ENCODE measurements at regions not wholly inside any gene's neighbourhood (a gene's known extent, or its start where the extent isn't known, plus 50 kb on each side); places are given as distances from the start of the nearest gene placed in this dataset.

- ATAC-seq (ENCODE audit: insufficient read depth, low FRiP score), result no peak
These were observed 97.2 kb upstream of the EOLA2 start for GRCh38 chrX:150035531-150035930.

GRCh38 chrX:150036181-150036580 is 97.9 kb upstream of the EOLA2 start:
- Histone ChIP-seq H3K4me3 (no peak overlapping the region), H3K4me1 (ENCODE audit: control insufficient read depth in 5 of 5, insufficient read depth in 5 of 5, low read length in 5 of 5) (peaks cover 0 to 2% (median 0%) of the 10 kb centered on the region in 5 donors), H3K27me3 (ENCODE audit: control insufficient read depth in 3 of 3, insufficient read depth in 3 of 3, low read length in 2 of 3) (no peaks in the 10 kb centered on the region), H3K27ac (ENCODE audit: low read depth in 1 of 2, low read length in 1 of 2) (no peak overlapping the region), H3K9ac (ENCODE audit: insufficient read depth in 1 of 2, low read length in 2 of 2) (no peak overlapping the region), H3K36me3 (ENCODE audit: control insufficient read depth in 4 of 4, insufficient read depth in 4 of 4, low read length in 4 of 4) (no peaks in the 10 kb centered on the region), H3K9me3 (ENCODE audit: control insufficient read depth in 4 of 4, insufficient read depth in 3 of 4, low read length in 3 of 4) (no peaks in the 10 kb centered on the region)
- no peak for ATAC-seq (ENCODE audit: insufficient read depth, low FRiP score)
- no peak for DNase-seq
- TF ChIP-seq CTCF (IDR thresholded peaks at IDR 0.05; ENCODE audit: control extremely low read depth, extremely low read depth), result no peak
- 19 to 62% methylated on average over 2 of the region's 2 CpGs for WGBS, 2 donors

More at GRCh38 chrX:150035531-150035930, 97.2 kb upstream of the EOLA2 start:
- no peak for TF ChIP-seq CTCF (IDR thresholded peaks at IDR 0.05; ENCODE audit: control extremely low read depth, extremely low read depth)
- WGBS, 2 donors, result 57 to 91% methylated on average over 2 of the region's 2 CpGs
- H3K4me3 ChIP-seq, result no peak overlapping the region
- peaks cover 0 to 2% (median 0%) of the 10 kb centered on the region in 5 donors for H3K4me1 ChIP-seq (ENCODE audit: control insufficient read depth in 5 of 5, insufficient read depth in 5 of 5, low read length in 5 of 5)
- no peaks in the 10 kb centered on the region for H3K27me3 ChIP-seq (ENCODE audit: control insufficient read depth in 3 of 3, insufficient read depth in 3 of 3, low read length in 2 of 3)
- DNase-seq, result no peak
- H3K9ac ChIP-seq (ENCODE audit: insufficient read depth in 1 of 2, low read length in 2 of 2), result no peak overlapping the region
- no peaks in the 10 kb centered on the region for H3K36me3 ChIP-seq (ENCODE audit: control insufficient read depth in 4 of 4, insufficient read depth in 4 of 4, low read length in 4 of 4)
- H3K27ac ChIP-seq (ENCODE audit: low read depth in 1 of 2, low read length in 1 of 2), result no peak overlapping the region
- H3K9me3 ChIP-seq (ENCODE audit: control insufficient read depth in 4 of 4, insufficient read depth in 3 of 4, low read length in 3 of 4), result peaks cover 0 to 2% (median 0%) of the 10 kb centered on the region in 4 donors

- no peak for TF ChIP-seq CTCF (IDR thresholded peaks at IDR 0.05; ENCODE audit: control extremely low read depth, extremely low read depth)
- Histone ChIP-seq H3K9ac (ENCODE audit: insufficient read depth in 1 of 2, low read length in 2 of 2) (no peak overlapping the region), H3K27me3 (ENCODE audit: control insufficient read depth in 3 of 3, insufficient read depth in 3 of 3, low read length in 2 of 3) (no peaks in the 10 kb centered on the region), H3K36me3 (ENCODE audit: control insufficient read depth in 4 of 4, insufficient read depth in 4 of 4, low read length in 4 of 4) (no peaks in the 10 kb centered on the region), H3K27ac (ENCODE audit: low read depth in 1 of 2, low read length in 1 of 2) (no peak overlapping the region), H3K9me3 (ENCODE audit: control insufficient read depth in 4 of 4, insufficient read depth in 3 of 4, low read length in 3 of 4) (peaks cover 0 to 2% (median 0%) of the 10 kb centered on the region in 4 donors), H3K4me1 (ENCODE audit: control insufficient read depth in 5 of 5, insufficient read depth in 5 of 5, low read length in 5 of 5) (peaks cover 0 to 2% (median 0%) of the 10 kb centered on the region in 5 donors), H3K4me3 (no peak overlapping the region)
- ATAC-seq (ENCODE audit: insufficient read depth, low FRiP score) (no peak), DNase-seq (no peak)
- WGBS, 2 donors, result 72 to 89% methylated on average over 3 of the region's 3 CpGs
These were observed 98.3 kb upstream of the EOLA2 start for GRCh38 chrX:150036641-150037040.

- peaks cover 0 to 2% (median 0%) of the 10 kb centered on the region in 4 donors for H3K9me3 ChIP-seq (ENCODE audit: control insufficient read depth in 4 of 4, insufficient read depth in 3 of 4, low read length in 3 of 4)
- H3K27me3 ChIP-seq (ENCODE audit: control insufficient read depth in 3 of 3, insufficient read depth in 3 of 3, low read length in 2 of 3), result no peaks in the 10 kb centered on the region
- WGBS, 2 donors, result 38 to 60% methylated on average over 2 of the region's 2 CpGs
- no peak overlapping the region for H3K4me3 ChIP-seq
- H3K27ac ChIP-seq (ENCODE audit: low read depth in 1 of 2, low read length in 1 of 2), result no peak overlapping the region
- H3K9ac ChIP-seq (ENCODE audit: insufficient read depth in 1 of 2, low read length in 2 of 2), result no peak overlapping the region
- DNase-seq, result no peak
- no peaks in the 10 kb centered on the region for H3K36me3 ChIP-seq (ENCODE audit: control insufficient read depth in 4 of 4, insufficient read depth in 4 of 4, low read length in 4 of 4)
- no peak for TF ChIP-seq CTCF (IDR thresholded peaks at IDR 0.05; ENCODE audit: control extremely low read depth, extremely low read depth)
- H3K4me1 ChIP-seq (ENCODE audit: control insufficient read depth in 5 of 5, insufficient read depth in 5 of 5, low read length in 5 of 5), result peaks cover 0 to 2% (median 0%) of the 10 kb centered on the region in 5 donors
- ATAC-seq (ENCODE audit: insufficient read depth, low FRiP score), result no peak
These were observed 98.8 kb upstream of the EOLA2 start for GRCh38 chrX:150037041-150037440.
